ENCODE measurements at regions not wholly inside any gene's neighbourhood (a gene's known extent, or its start where the extent isn't known, plus 50 kb on each side); places are given as distances from the start of the nearest gene placed in this dataset.

- FAIRE-seq (no peak), DNase-seq (ENCODE audit: extremely low spot score, insufficient read length, low read depth) (no peak)
Observed at GRCh38 chr20:40203032-40203431, 486.0 kb downstream of the MAFB start.

GRCh38 chr20:40197691-40198090, 491.3 kb downstream of the MAFB start:
- no peak for FAIRE-seq
- DNase-seq (ENCODE audit: extremely low spot score, insufficient read length, low read depth) = no peak

GRCh38 chr20:40196846-40197436, 492.1 kb downstream of the MAFB start:
- DNase-seq (ENCODE audit: extremely low spot score, insufficient read length, low read depth) = no peak
- FAIRE-seq = no peak

DNA sequence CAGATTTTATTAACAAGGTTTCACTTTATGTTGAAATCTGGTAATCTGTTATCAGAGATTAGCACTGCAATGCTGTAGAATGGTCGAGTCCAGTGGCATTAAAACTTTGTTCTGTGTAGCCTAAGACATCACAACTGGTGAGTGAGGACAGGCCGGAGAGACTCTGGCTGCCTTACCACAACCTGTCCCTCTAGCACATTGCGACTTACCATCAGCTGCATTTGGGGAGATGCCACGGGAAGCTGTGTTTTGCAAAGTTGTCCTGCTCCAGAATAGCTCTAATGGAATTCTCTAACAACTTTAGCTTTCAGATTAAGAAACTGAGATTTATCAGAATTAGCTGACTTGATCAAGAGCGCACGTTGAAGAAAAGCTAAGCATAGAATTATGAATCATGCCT, 493.3 kb downstream of the MAFB start:
- DNase-seq (ENCODE audit: extremely low spot score, insufficient read length, low read depth) = no peak
- no peak for FAIRE-seq

GRCh38 chr20:40192529-40192928, 496.5 kb downstream of the MAFB start:
- DNase-seq (ENCODE audit: extremely low spot score, insufficient read length, low read depth) (no peak), FAIRE-seq (no peak)

DNA sequence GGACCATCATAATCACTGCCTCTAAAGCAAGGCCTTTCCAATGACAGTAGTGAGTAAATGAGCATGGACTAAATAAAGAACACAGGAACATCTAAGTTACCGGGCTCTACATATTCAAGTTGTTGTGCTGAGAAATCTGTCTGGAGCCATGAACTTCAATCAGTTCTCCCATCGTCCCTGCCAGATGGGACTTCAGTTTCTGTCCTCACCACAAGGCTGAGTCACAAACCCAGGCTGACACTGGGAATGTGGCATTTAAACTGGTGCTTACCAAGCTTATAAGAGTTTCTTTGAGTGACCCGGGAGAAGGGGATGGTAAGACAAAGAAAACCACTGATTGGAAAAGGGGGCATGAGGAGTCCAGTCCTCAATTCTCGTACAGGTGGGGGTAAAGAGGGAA, 497.0 kb downstream of the MAFB start:
- DNase-seq (ENCODE audit: extremely low spot score, insufficient read length, low read depth) (no peak), FAIRE-seq (no peak)

- no peak for DNase-seq (ENCODE audit: extremely low spot score, insufficient read length, low read depth)
- no peak for FAIRE-seq
Observed at GRCh38 chr20:40191573-40191972, 497.5 kb downstream of the MAFB start.

GRCh38 chr20:40189621-40190020, 499.4 kb downstream of the MAFB start:
- FAIRE-seq = no peak
- no peak for DNase-seq (ENCODE audit: extremely low spot score, insufficient read length, low read depth)

GRCh38 chr20:40188319-40188718, 500.7 kb downstream of the MAFB start:
- FAIRE-seq (no peak), DNase-seq (ENCODE audit: extremely low spot score, insufficient read length, low read depth) (no peak)

DNA sequence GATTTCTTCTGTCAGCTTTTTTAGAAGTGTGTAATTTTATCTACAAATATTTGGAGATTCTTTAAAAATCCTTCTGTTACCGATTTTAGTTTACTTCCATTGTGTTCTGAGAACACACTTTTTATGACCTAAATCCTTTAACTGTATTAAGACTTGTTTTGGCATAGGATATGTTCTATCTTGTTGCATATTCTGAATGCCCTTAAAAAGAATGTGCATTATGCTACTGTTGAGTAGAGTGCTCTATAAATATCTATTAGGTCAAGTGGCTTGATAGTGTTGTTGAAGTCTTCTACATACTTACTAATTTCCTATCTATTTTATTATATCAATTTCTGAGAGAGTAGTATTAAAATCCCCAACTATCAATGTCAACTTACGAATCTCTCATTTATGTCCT, 502.2 kb downstream of the MAFB start:
- DNase-seq (ENCODE audit: extremely low spot score, insufficient read length, low read depth) = no peak
- no peak for FAIRE-seq

DNA sequence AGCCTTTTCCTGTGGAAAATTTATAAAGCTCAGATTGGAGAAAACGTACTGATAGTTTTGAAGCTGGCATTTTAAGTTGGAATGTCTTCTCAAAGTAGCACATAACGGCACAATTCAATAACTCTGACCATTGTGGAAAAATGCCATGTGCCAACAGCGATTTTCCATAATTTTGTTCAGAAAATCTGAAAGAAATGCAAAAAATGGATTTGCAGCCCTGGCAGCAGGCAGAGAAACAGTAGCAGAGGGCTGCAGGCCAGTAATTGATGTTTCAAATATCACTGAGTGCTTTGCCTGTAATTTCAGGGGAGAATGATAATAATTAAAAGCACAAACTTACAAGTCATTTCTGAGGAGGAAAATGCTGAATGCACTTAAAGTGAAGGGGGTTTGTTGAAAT, 507.4 kb downstream of the MAFB start:
- DNase-seq (ENCODE audit: extremely low spot score, insufficient read length, low read depth) (no peak), FAIRE-seq (no peak)

DNA sequence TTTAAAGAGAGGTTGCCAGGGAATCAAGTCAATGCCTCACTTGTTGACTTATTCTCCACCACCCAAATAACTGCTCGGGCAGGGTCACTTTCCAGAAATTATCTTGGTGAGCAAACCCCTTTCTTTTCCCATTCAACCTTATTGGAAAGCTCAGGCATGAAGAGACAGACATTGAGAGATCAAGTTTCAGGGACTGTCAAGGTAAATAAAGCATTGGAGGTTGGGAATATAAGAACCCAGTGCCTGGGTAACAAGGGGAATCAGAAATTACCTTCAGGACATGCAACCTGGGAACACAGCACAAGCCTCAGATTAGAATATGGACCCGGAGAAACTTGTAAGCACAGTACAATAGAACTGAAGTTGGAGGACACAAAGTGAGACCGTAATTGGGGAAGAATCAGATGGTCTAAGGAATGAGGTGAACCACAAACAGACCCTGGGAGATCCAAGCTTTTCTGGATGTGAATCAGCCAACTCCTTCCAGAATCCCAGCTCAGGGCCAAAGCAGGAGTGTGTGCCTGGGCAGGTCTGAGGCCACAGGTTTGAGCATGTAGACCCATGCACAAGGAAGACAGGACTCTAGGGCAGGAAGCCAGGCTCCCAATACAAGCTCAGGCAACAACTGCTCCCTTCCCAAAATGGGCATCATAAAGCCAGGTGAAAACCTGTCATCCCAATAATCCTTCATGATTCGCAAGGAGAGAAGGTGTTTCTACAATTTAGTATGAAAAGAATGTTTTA, 512.8 kb downstream of the MAFB start:
- DNase-seq (ENCODE audit: extremely low spot score, insufficient read length, low read depth) = no peak
- no peak for FAIRE-seq

GRCh38 chr20:40175296-40175695, 513.7 kb downstream of the MAFB start:
- FAIRE-seq (no peak), DNase-seq (ENCODE audit: extremely low spot score, insufficient read length, low read depth) (no peak)

DNA sequence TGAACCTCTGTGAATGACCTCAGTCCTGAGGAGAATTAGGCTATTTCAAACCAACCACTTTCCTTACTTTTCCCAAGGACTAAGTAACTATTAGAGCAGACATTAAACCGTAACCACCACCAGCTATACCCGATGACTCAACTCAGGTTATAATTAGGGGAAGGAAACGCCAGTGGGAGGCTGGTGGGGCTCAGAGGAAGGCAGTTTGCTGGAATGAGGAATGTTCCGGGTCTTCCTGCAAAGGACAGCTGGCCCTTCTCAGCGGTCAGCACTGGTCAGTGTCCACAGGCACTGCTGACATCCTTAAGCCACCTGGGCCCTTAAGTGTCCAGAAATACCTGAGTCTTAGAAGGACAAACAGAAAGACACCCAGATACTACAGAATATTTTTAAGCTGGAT, 515.2 kb downstream of the MAFB start:
- no peak for FAIRE-seq
- no peak for DNase-seq (ENCODE audit: extremely low spot score, insufficient read length, low read depth)

DNA sequence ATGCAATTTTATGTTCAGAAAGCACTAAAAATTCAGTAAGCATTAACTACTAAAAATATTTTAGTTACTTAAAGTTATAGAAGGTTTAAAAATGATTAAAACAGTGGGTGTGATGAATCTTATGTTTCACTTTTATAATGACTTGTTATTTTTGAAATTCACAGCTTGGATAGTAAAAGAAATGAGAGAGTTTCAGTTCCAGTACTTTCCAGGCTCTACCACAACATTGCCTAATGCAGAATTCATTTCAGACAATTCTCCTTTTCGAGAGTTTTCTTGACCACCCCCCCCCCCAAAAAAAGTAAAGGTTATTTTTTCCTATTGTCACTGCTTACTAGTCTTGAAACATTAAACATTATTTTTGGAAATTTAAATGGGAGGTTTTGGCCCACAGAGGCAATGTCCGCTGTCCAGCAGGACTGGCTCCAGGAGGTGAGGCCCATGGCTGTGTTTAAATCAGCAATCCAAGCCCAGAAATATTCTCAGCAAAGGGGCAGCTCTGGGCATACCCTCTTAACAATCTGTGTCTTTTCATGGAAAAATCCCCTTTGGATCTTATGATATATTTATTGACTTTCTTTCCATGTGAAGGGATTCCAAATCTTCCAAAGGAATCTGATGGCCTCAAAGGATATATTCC, 519.9 kb downstream of the MAFB start:
- DNase-seq (ENCODE audit: extremely low spot score, insufficient read length, low read depth) = no peak
- FAIRE-seq = no peak

DNA sequence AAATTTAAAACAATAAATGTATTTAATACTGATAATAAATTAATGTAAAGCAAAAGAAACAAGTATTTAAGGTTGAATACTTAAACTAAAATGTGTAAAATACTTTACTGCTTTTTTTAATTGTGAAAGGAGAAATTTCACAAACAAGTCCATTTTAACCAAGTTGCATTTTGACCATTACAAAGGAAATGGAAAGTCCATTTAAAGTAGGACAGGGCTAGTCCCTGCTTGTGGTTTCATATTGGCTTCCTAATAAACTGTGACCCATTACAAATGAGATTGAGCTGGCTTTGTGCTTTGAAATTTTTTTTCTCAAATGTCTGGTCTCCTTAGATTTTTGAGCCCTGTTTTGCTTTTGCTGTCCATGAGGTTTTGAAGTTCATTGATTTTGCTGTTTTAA, 527.6 kb downstream of the MAFB start:
- FAIRE-seq (no peak), DNase-seq (ENCODE audit: extremely low spot score, insufficient read length, low read depth) (no peak)

DNA sequence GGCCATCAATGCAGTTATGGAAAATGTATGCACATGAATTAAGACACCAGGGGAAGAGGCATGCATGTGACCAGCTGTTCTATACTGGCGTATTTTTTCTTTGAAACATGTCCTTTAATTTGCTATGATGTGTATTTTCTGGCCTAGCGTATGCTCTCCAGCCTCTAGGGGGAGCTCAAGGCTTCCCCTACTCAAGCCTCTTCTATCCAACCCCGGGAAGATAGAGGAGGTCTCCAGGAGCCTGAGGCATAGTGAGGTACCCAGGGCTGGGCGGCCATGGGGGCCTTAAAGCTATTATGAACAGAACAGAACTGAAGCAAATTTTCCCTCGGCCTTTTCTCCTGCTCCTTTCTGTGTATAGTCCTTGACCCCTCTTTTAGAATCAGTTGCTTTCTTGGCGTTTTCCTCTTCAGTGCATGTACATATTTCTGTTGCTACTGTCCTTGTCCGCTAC, 528.9 kb downstream of the MAFB start:
- peak; percentile 75 for FAIRE-seq
- peak; percentile 2 for DNase-seq (ENCODE audit: extremely low spot score, insufficient read length, low read depth)

DNA sequence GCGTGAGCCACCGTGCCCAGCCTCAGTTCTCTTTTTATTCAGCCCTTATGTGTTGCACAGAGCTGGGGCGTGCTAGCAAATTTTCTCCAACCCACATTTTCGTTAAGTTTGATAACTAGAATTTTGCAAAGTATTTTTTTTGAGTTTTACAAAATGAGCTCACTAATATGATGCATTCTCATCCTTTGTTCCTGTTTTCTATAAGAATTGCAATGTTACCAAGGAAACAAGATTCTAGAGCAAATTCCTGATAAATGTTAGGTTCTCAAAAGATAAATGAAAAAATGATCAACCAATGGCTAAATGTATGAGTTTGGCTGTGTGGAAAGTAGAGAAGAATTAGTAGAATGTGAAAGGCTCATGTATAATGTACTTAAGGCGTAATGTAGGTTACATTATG, 529.8 kb downstream of the MAFB start:
- FAIRE-seq (no peak), DNase-seq (ENCODE audit: extremely low spot score, insufficient read length, low read depth) (no peak)

- DNase-seq (ENCODE audit: extremely low spot score, insufficient read length, low read depth) (peak; percentile 35), FAIRE-seq (peak; percentile 96)
Observed at GRCh38 chr20:40156600-40157317, 532.3 kb downstream of the MAFB start.

DNA sequence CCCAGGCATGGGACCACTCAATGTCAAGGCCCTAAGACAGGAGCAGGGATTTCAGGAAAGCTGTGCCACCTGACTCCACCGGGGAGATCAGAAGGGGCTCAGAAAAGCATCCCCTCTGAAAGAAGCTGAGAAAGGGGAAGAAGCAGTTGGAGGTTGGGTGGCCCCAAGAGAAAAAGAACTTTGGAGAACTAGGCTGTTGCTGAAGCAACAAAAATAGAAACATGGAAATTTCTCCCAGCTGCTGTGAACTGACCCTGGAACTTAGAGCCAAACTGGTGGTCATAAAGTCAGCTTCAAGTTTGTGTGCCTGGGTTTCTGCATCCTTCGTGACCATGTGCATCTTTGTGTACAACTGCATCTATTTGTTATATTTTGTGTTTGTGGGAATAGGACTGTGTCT, 534.5 kb downstream of the MAFB start:
- FAIRE-seq (no peak), DNase-seq (ENCODE audit: extremely low spot score, insufficient read length, low read depth) (no peak)

DNA sequence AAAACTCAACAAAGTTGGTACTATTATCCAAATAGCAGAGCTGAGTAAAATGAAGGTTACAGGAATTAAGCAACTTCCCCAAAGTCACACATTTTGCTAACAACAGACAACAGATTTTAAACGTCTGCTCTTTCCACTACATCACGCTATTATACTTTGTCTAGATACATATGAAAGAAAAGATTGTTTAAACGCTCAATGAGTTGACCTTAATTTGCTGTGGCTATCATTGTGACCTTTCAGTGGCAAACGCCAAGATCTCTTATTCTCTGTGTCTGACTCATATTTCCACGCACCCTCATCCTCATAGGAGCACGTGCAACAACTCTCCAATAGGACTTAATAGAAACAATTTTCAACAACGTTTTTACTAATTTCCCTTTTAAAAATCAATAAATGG, 540.1 kb downstream of the MAFB start:
- FAIRE-seq (no peak), DNase-seq (ENCODE audit: extremely low spot score, insufficient read length, low read depth) (no peak)

Data from GM18507 (cell line).